GM23338 (cell line): ENCODE measurements at regions not wholly inside any gene's neighbourhood (a gene's known extent, or its start where the extent isn't known, plus 50 kb on each side); places are given as distances from the start of the nearest gene placed in this dataset.

ENCODE experiments used
- ATAC-seq: fragments of 200-7000 bp; cut with Tn5 transposase; 3 replicates; pipeline ENCODE4 v1.9.1; 2020
- DNase-seq: peaks from one replicate; pipeline ENCODE4 v3.0.0-alpha.2; 2015; ENCODE audit warnings: low spot score
- H2AFZ ChIP-seq: fragments of 200-600 bp; sonication (generic); 2 replicates; pipeline ENCODE4 v1.8.0; 2016; ENCODE audit warnings: antibody characterized with exemption, mild to moderate bottlenecking, moderate library complexity
- H3F3A ChIP-seq: fragments of 200-600 bp; sonication (generic); replicated peaks from 2 replicates; pipeline ENCODE4 v1.8.0; 2017; ENCODE audit warnings: antibody characterized with exemption, mixed run types, low read depth
- H3K27ac ChIP-seq: fragments of 200-600 bp; sonication (generic); 2 replicates; pipeline ENCODE4 v1.6.1; 2016; ENCODE audit warnings: low read depth
- H3K27me3 ChIP-seq: fragments of 200-600 bp; sonication (generic); 2 replicates; pipeline ENCODE4 v1.8.0; 2016; ENCODE audit warnings: mild to moderate bottlenecking, mixed run types, moderate library complexity; ENCODE audit not compliant: insufficient read depth
- H3K36me3 ChIP-seq: fragments of 200-600 bp; sonication (generic); 2 replicates; pipeline ENCODE4 v1.8.0; 2016; ENCODE audit warnings: mild to moderate bottlenecking; ENCODE audit not compliant: insufficient read depth
- H3K4me1 ChIP-seq: fragments of 200-600 bp; sonication (generic); 2 replicates; pipeline ENCODE4 v1.8.0; 2016; ENCODE audit warnings: mild to moderate bottlenecking, moderate library complexity; ENCODE audit not compliant: insufficient read depth
- H3K4me2 ChIP-seq: fragments of 200-600 bp; sonication (generic); 2 replicates; pipeline ENCODE4 v1.7.1; 2017; ENCODE audit warnings: mixed run types
- H3K4me3 ChIP-seq: fragments of 200-600 bp; sonication (generic); 2 replicates; pipeline ENCODE4 v1.6.1; 2016; ENCODE audit warnings: mixed run types
- H3K79me2 ChIP-seq: fragments of 200-600 bp; sonication (generic); replicated peaks from 2 replicates; pipeline ENCODE4 v1.8.0; 2017; ENCODE audit warnings: mild to moderate bottlenecking; ENCODE audit not compliant: insufficient read depth
- H3K9me2 ChIP-seq: fragments of 200-600 bp; sonication (generic); 2 replicates; pipeline ENCODE4 v1.8.0; 2017; ENCODE audit not compliant: insufficient read depth
- H4K20me1 ChIP-seq: fragments of 200-600 bp; sonication (generic); replicated peaks from 2 replicates; pipeline ENCODE4 v1.8.0; 2017; ENCODE audit warnings: mild to moderate bottlenecking; ENCODE audit not compliant: insufficient read depth
- H3K27ac Mint-ChIP-seq: 2 replicates; pipeline ENCODE4 v1.8.0; 2020; ENCODE audit warnings: inconsistent platforms, mild to moderate bottlenecking, moderate library complexity, mixed read lengths
- H3K27me3 Mint-ChIP-seq: 3 replicates; pipeline ENCODE4 v1.8.0; 2022; ENCODE audit warnings: low read depth, mild to moderate bottlenecking, moderate library complexity, mixed read lengths, inconsistent platforms; ENCODE audit not compliant: insufficient read depth, poor library complexity
- H3K36me3 Mint-ChIP-seq: 3 replicates; pipeline ENCODE4 v1.8.0; 2021; ENCODE audit warnings: low read depth, mild to moderate bottlenecking, inconsistent platforms, moderate library complexity, mixed read lengths
- H3K4me1 Mint-ChIP-seq: 3 replicates; pipeline ENCODE4 v1.8.0; 2020; ENCODE audit warnings: mild to moderate bottlenecking, inconsistent platforms, mixed read lengths
- H3K4me3 Mint-ChIP-seq: 3 replicates; pipeline ENCODE4 v1.8.0; 2021; ENCODE audit warnings: moderate library complexity, mild to moderate bottlenecking, inconsistent platforms, mixed read lengths
- H3K9me3 Mint-ChIP-seq: 3 replicates; pipeline ENCODE4 v1.8.0; 2020; ENCODE audit warnings: moderate library complexity, mild to moderate bottlenecking, inconsistent platforms, mixed read lengths
- CREB1 ChIP-seq: fragments of 250-450 bp; sonication (Bioruptor Pico); IDR thresholded peaks from 2 replicates; pipeline ENCODE4 v1.5.0; 2020; ENCODE audit warnings: low read depth, mild to moderate bottlenecking, moderate library complexity
- EZH2phosphoT487 ChIP-seq: fragments of 200-600 bp; sonication (generic); IDR thresholded peaks from one replicate; pipeline ENCODE4 v1.8.1; 2018; ENCODE audit warnings: antibody characterized with exemption; ENCODE audit not compliant: unreplicated experiment
- POLR2AphosphoS5 ChIP-seq: IDR thresholded peaks from 2 replicates; pipeline ENCODE4 v1.6.1; 2016; ENCODE audit warnings: antibody characterized with exemption, low read depth
- STAT1 ChIP-seq: IDR thresholded peaks from one replicate; pipeline ENCODE4 v1.6.1; 2016; ENCODE audit warnings: antibody characterized with exemption; ENCODE audit not compliant: unreplicated experiment
- ZNF331 ChIP-seq: fragments of 250-450 bp; sonication (Bioruptor Pico); IDR thresholded peaks from 2 replicates; pipeline ENCODE4 v1.5.0; 2020; ENCODE audit warnings: low read depth, mild to moderate bottlenecking, moderate library complexity
- TF ChIP-seq, protein P1 (sequence below): fragments of 250-450 bp; sonication (Bioruptor Pico); IDR thresholded peaks from 2 replicates; pipeline ENCODE4 v1.5.0; 2020; ENCODE audit warnings: mild to moderate bottlenecking, moderate library complexity
- TF ChIP-seq, protein P2 (sequence below), 2 experiments: fragments of 200-600 bp in 1 of 2; sonication (generic) in 1 of 2; conservative IDR thresholded peaks; 2 replicates each; pipeline versions ENCODE4 v1.5.1 to v1.6.1; 2016 to 2017; ENCODE audit warnings: antibody characterized with exemption in 2 of 2, low read depth in 2 of 2, mild to moderate bottlenecking in 2 of 2, moderate library complexity in 1 of 2
- TF ChIP-seq, protein P3 (sequence below): IDR thresholded peaks from 2 replicates; pipeline ENCODE4 v1.6.1; 2016; ENCODE audit warnings: antibody characterized with exemption

DNA sequence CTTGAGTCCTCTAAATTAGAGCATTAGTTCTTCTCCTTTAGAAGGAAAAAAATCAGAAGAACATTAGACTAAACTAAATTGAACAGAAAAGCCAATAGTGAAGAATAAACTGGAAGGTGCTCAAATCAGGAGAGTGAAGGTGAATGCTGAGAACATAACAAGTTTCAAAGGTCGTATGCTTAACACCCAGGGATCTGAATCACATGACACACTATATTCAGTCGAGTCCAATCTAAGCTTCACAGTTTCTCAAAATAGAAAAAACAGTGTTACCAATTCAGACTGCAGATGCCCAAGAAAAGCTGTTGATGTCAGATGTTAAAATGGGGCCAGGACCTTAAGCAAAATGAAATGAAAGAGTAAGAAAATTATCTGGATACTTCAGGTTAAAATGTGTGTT is 614.5 kb downstream of the EFNA5 start (continued):
- TF ChIP-seq, protein P1, sequence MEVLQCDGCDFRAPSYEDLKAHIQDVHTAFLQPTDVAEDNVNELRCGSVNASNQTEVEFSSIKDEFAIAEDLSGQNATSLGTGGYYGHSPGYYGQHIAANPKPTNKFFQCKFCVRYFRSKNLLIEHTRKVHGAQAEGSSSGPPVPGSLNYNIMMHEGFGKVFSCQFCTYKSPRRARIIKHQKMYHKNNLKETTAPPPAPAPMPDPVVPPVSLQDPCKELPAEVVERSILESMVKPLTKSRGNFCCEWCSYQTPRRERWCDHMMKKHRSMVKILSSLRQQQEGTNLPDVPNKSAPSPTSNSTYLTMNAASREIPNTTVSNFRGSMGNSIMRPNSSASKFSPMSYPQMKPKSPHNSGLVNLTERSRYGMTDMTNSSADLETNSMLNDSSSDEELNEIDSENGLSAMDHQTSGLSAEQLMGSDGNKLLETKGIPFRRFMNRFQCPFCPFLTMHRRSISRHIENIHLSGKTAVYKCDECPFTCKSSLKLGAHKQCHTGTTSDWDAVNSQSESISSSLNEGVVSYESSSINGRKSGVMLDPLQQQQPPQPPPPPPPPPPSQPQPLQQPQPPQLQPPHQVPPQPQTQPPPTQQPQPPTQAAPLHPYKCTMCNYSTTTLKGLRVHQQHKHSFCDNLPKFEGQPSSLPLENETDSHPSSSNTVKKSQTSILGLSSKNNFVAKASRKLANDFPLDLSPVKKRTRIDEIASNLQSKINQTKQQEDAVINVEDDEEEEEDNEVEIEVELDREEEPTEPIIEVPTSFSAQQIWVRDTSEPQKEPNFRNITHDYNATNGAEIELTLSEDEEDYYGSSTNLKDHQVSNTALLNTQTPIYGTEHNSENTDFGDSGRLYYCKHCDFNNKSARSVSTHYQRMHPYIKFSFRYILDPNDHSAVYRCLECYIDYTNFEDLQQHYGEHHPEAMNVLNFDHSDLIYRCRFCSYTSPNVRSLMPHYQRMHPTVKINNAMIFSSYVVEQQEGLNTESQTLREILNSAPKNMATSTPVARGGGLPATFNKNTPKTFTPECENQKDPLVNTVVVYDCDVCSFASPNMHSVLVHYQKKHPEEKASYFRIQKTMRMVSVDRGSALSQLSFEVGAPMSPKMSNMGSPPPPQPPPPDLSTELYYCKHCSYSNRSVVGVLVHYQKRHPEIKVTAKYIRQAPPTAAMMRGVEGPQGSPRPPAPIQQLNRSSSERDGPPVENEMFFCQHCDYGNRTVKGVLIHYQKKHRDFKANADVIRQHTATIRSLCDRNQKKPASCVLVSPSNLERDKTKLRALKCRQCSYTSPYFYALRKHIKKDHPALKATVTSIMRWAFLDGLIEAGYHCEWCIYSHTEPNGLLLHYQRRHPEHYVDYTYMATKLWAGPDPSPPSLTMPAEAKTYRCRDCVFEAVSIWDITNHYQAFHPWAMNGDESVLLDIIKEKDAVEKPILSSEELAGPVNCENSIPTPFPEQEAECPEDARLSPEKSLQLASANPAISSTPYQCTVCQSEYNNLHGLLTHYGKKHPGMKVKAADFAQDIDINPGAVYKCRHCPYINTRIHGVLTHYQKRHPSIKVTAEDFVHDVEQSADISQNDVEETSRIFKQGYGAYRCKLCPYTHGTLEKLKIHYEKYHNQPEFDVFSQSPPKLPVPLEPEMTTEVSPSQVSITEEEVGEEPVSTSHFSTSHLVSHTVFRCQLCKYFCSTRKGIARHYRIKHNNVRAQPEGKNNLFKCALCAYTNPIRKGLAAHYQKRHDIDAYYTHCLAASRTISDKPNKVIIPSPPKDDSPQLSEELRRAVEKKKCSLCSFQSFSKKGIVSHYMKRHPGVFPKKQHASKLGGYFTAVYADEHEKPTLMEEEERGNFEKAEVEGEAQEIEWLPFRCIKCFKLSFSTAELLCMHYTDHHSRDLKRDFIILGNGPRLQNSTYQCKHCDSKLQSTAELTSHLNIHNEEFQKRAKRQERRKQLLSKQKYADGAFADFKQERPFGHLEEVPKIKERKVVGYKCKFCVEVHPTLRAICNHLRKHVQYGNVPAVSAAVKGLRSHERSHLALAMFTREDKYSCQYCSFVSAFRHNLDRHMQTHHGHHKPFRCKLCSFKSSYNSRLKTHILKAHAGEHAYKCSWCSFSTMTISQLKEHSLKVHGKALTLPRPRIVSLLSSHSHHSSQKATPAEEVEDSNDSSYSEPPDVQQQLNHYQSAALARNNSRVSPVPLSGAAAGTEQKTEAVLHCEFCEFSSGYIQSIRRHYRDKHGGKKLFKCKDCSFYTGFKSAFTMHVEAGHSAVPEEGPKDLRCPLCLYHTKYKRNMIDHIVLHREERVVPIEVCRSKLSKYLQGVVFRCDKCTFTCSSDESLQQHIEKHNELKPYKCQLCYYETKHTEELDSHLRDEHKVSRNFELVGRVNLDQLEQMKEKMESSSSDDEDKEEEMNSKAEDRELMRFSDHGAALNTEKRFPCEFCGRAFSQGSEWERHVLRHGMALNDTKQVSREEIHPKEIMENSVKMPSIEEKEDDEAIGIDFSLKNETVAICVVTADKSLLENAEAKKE (CRISPR knock-in tag): no peak
- TF ChIP-seq EZH2phosphoT487 (no peak), ZNF331 (no peak), CREB1 (CRISPR knock-in tag) (no peak), POLR2AphosphoS5 (no peak)
- TF ChIP-seq, protein P2, sequence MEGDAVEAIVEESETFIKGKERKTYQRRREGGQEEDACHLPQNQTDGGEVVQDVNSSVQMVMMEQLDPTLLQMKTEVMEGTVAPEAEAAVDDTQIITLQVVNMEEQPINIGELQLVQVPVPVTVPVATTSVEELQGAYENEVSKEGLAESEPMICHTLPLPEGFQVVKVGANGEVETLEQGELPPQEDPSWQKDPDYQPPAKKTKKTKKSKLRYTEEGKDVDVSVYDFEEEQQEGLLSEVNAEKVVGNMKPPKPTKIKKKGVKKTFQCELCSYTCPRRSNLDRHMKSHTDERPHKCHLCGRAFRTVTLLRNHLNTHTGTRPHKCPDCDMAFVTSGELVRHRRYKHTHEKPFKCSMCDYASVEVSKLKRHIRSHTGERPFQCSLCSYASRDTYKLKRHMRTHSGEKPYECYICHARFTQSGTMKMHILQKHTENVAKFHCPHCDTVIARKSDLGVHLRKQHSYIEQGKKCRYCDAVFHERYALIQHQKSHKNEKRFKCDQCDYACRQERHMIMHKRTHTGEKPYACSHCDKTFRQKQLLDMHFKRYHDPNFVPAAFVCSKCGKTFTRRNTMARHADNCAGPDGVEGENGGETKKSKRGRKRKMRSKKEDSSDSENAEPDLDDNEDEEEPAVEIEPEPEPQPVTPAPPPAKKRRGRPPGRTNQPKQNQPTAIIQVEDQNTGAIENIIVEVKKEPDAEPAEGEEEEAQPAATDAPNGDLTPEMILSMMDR (conservative IDR thresholded peaks at IDR 0.05; ENCODE audit: low read depth in 2 of 2): no peak
- TF ChIP-seq, protein P3, sequence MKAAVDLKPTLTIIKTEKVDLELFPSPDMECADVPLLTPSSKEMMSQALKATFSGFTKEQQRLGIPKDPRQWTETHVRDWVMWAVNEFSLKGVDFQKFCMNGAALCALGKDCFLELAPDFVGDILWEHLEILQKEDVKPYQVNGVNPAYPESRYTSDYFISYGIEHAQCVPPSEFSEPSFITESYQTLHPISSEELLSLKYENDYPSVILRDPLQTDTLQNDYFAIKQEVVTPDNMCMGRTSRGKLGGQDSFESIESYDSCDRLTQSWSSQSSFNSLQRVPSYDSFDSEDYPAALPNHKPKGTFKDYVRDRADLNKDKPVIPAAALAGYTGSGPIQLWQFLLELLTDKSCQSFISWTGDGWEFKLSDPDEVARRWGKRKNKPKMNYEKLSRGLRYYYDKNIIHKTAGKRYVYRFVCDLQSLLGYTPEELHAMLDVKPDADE: no peak

DNA sequence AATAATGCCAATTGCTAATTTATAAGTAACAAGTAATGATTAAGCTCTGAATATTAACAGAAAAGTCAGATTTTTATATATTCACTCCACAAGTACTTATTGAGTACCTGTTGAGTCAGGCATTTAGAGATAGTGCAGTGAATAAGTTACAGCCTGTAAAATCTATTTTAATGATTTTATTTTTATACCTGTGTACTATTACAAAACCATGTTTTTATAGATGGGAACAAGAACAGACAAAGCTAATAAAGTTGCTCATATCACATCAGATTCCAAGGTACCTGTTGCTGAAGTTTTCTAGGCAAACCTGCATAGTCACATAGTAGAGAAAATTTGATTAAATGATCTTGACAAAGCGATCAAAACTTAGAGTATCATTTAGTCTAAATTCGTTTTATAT is 623.7 kb downstream of the EFNA5 start:
- Mint-ChIP-seq H3K4me1 (no peaks in the 10 kb centered on the region), H3K4me3 (no peak overlapping the region), H3K27ac (no peak overlapping the region), H3K27me3 (no peaks in the 10 kb centered on the region), H3K9me3 (peaks cover 3% of the 10 kb centered on the region; the same call in 1 of the 3 replicates), H3K36me3 (peaks cover 3% of the 10 kb centered on the region; the same call in 1 of the 3 replicates)
- no peak for ATAC-seq
- no peaks in the 10 kb centered on the region for H3K36me3 ChIP-seq
- H3K27ac ChIP-seq: no peak overlapping the region
- no peak overlapping the region for H2AFZ ChIP-seq
- H3F3A ChIP-seq: no peaks in the 10 kb centered on the region
- no peaks in the 10 kb centered on the region for H3K27me3 ChIP-seq
- no peaks in the 10 kb centered on the region for H3K79me2 ChIP-seq
- H3K4me2 ChIP-seq: no peak overlapping the region
- no peaks in the 10 kb centered on the region for H4K20me1 ChIP-seq
- DNase-seq: no peak
- TF ChIP-seq STAT1: no peak
- no peaks in the 10 kb centered on the region for H3K9me2 ChIP-seq
- peaks cover 4% of the 10 kb centered on the region; the same call in 1 of the 2 replicates for H3K4me1 ChIP-seq
- H3K4me3 ChIP-seq: no peak overlapping the region
